ENCODE measurements at regions not wholly inside any gene's neighbourhood (a gene's known extent, or its start where the extent isn't known, plus 50 kb on each side); places are given as distances from the start of the nearest gene placed in this dataset.

DNA sequence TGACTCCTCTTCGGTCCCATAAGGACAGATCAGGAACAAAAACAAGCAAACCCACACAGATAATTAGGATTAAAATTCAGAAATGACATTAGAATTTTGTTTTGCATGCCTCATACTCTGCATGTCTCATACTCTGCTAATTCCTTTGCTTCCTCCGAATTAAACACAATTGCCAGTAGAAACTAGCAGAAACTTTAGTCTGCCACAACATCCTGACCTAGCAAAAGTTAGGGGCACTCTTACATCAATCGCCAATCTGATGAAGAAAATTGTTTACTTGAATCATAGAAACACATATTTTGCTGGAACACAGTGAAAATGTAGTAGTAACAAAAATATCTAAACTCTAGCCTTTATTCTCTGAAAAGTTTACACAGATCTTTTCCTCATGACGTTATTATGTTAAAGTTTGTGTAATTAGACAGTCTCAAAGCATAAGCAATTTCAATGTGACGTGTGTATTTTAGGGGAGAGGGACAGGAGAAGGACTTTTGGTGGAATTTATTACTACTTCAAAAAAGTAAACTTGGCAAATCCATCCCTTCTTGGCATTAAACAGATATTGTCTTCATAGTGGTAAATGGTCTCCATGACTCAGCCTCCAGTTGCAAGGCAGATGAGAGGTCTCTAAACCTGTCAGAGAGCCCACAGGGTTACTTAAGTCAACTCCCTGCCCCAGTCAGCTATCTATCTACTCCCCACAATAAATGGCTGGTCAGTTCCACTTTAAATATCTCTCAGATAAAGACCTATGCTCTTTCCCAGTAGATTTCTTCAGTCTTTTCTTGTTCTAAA, 249.8 kb upstream of the UBASH3B start:
- TF ChIP-seq POLR2AphosphoS5 (IDR thresholded peaks at IDR 0.05; ENCODE audit: low read depth, low read length) (no peak), RAD21 (IDR thresholded peaks at IDR 0.05; ENCODE audit: low read depth) (no peak), CBX3 (IDR thresholded peaks at IDR 0.05; ENCODE audit: low read depth) (no peak), SIN3A (IDR thresholded peaks at IDR 0.05; ENCODE audit: low read depth) (no peak), YY1 (IDR thresholded peaks at IDR 0.05; ENCODE audit: extremely low read depth, insufficient replicate concordance, low read depth, low read length) (no peak), ELF1 (IDR thresholded peaks at IDR 0.05; ENCODE audit: borderline replicate concordance, low read depth) (no peak), ZNF274 (IDR thresholded peaks at IDR 0.05; ENCODE audit: low read depth, low read length) (no peak), EZH2 (IDR thresholded peaks at IDR 0.05) (no peak), TCF7L2 (IDR thresholded peaks at IDR 0.05; ENCODE audit: borderline replicate concordance, extremely low read depth, insufficient read depth, insufficient read length) (no peak), FOSL1 (IDR thresholded peaks at IDR 0.05; ENCODE audit: low read depth) (no peak), EGR1 (IDR thresholded peaks at IDR 0.05; ENCODE audit: low read depth) (no peak)
- TF ChIP-seq, protein P1, sequence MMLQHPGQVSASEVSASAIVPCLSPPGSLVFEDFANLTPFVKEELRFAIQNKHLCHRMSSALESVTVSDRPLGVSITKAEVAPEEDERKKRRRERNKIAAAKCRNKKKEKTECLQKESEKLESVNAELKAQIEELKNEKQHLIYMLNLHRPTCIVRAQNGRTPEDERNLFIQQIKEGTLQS (IDR thresholded peaks at IDR 0.05) = no peak
- TF ChIP-seq, protein P2, sequence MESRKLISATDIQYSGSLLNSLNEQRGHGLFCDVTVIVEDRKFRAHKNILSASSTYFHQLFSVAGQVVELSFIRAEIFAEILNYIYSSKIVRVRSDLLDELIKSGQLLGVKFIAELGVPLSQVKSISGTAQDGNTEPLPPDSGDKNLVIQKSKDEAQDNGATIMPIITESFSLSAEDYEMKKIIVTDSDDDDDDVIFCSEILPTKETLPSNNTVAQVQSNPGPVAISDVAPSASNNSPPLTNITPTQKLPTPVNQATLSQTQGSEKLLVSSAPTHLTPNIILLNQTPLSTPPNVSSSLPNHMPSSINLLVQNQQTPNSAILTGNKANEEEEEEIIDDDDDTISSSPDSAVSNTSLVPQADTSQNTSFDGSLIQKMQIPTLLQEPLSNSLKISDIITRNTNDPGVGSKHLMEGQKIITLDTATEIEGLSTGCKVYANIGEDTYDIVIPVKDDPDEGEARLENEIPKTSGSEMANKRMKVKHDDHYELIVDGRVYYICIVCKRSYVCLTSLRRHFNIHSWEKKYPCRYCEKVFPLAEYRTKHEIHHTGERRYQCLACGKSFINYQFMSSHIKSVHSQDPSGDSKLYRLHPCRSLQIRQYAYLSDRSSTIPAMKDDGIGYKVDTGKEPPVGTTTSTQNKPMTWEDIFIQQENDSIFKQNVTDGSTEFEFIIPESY (IDR thresholded peaks at IDR 0.05; ENCODE audit: extremely low read depth, insufficient replicate concordance, low read length) = no peak
- TF ChIP-seq, protein P3, sequence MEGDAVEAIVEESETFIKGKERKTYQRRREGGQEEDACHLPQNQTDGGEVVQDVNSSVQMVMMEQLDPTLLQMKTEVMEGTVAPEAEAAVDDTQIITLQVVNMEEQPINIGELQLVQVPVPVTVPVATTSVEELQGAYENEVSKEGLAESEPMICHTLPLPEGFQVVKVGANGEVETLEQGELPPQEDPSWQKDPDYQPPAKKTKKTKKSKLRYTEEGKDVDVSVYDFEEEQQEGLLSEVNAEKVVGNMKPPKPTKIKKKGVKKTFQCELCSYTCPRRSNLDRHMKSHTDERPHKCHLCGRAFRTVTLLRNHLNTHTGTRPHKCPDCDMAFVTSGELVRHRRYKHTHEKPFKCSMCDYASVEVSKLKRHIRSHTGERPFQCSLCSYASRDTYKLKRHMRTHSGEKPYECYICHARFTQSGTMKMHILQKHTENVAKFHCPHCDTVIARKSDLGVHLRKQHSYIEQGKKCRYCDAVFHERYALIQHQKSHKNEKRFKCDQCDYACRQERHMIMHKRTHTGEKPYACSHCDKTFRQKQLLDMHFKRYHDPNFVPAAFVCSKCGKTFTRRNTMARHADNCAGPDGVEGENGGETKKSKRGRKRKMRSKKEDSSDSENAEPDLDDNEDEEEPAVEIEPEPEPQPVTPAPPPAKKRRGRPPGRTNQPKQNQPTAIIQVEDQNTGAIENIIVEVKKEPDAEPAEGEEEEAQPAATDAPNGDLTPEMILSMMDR (IDR thresholded peaks at IDR 0.05 in 2 of 3, conservative IDR thresholded peaks at IDR 0.05 in 1 of 3; ENCODE audit: borderline replicate concordance in 1 of 3, insufficient read depth in 1 of 3, low read depth in 2 of 3, low read length in 2 of 3) = no peak
- H2AFZ ChIP-seq (ENCODE audit: low read depth, low read length, poor library complexity, severe bottlenecking) = no peak overlapping the region
- intact Hi-C loops (cut with micrococcal nuclease) = no loop called here
- ChIA-PET RAD21 (ENCODE audit: low non-redundant PET in 1 of 2, low total read pairs in 2 of 2, uncharacterized antibody in 2 of 2, unreplicated experiment in 2 of 2) (no interaction called here), CTCF (no interaction called here), POLR2A (no interaction called here)
- H3K79me2 ChIP-seq (ENCODE audit: insufficient read depth, low read length) = no peaks in the 10 kb centered on the region
- ATAC-seq (no peak), DNase-seq (ENCODE audit: low read depth, low spot score) (no peak)
- no peaks in the 10 kb centered on the region for H3K9me3 ChIP-seq (ENCODE audit: control insufficient read depth in 1 of 2, insufficient read depth in 1 of 2, low read depth in 1 of 2, low read length in 2 of 2)
- no peaks in the 10 kb centered on the region for H3K36me3 ChIP-seq (ENCODE audit: control insufficient read depth in 1 of 2, insufficient read depth in 2 of 2, low read length in 2 of 2)
- BruUV-seq (replicated peaks) = no TSS peak
- no peak overlapping the region for H3K4me3 ChIP-seq (replicated peaks in 1 of 2; ENCODE audit: low read depth in 1 of 2, low read length in 2 of 2)
- no peak overlapping the region for H3K9ac ChIP-seq (ENCODE audit: low read length)
- H3K4me2 ChIP-seq (ENCODE audit: low read length) = no peak overlapping the region
- H3K27ac ChIP-seq (ENCODE audit: low read depth, low read length) = no peak overlapping the region
- no peaks in the 10 kb centered on the region for H4K20me1 ChIP-seq (ENCODE audit: insufficient read depth)
- H3K4me1 ChIP-seq (ENCODE audit: control insufficient read depth in 1 of 2, insufficient read depth in 2 of 2, low read length in 2 of 2) = no peaks in the 10 kb centered on the region
- no peaks in the 10 kb centered on the region for H3K9me2 ChIP-seq (ENCODE audit: insufficient read depth)
- no peaks in the 10 kb centered on the region for H3K27me3 ChIP-seq (ENCODE audit: insufficient read depth, low read length)

All from HCT116 (cell line).